SHP77 treated with DMSO at 0.1 percent for 48 hours (cell line): ENCODE measurements at regions not wholly inside any gene's neighbourhood (a gene's known extent, or its start where the extent isn't known, plus 50 kb on each side); places are given as distances from the start of the nearest gene placed in this dataset.
A peak's percentile ranks its signal among the peaks of the same experiment; 100 is the strongest.

Experiments
- DNase-seq: peaks from one replicate; lab custom pipeline; 2025; lab: John Stamatoyannopoulos, UW

- DNase-seq: no peak
These were observed 179.6 kb upstream of the MIR17HG start for GRCh38 chr13:91167706-91168385.

- DNase-seq: no peak
These were observed 179.1 kb upstream of the MIR17HG start for GRCh38 chr13:91168386-91168711.

- DNase-seq: no peak
These were observed 178.0 kb upstream of the MIR17HG start for GRCh38 chr13:91169321-91170050.

- DNase-seq: no peak
These were observed 175.3 kb upstream of the MIR17HG start for GRCh38 chr13:91172160-91172559.

DNA sequence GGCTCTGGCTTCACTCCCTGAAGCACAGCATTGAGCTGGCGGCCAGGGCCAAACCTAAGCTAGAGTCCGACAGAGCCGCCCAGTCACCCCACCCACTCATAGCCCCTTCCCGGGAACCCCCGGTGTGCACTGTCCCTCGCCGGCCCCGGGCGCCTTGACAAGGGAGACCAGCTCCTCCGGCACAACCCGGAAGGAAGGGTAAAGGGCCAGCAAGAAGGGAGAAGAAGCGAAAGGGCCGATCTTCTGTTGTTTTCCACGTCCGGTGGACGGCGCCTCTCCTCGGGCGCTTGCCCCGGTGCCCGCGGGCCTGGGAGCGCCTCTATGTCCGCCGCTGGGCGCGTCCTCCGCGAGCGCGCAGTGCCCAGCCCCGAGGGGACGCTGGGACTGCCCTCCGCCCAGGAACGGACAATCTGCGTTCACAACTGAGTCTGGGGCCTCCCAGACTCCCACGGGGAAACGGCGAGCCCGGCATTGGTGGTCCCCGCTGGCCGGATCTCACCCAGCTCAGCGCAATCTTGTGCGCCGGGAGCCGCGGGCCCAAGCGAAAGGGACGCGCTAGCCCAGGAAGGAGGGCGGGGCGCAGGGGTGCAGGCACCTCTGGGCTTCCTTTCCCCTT lies 172.5 kb upstream of the MIR17HG start:
- DNase-seq: no peak

DNA sequence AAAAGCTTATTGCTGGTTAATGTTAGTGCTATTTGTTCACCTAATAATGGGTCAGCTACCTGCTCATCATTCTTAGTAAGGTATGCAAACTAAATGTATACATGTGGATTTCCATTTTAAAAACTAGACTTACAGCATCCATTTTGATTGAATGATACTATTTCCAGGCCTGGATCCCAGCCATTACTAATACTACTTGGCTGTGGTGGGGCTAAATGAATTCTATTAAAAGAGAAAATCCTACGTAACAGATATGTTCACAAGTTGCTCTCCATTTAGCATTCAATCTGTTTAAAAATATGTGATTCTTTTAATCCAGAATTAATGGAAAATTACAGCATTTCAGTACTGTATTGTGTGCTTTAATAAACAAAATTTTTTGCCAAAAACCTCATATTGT lies 169.4 kb upstream of the MIR17HG start:
- DNase-seq: no peak

GRCh38 chr13:91181892-91182291 lies 165.6 kb upstream of the MIR17HG start:
- no peak for DNase-seq

DNA sequence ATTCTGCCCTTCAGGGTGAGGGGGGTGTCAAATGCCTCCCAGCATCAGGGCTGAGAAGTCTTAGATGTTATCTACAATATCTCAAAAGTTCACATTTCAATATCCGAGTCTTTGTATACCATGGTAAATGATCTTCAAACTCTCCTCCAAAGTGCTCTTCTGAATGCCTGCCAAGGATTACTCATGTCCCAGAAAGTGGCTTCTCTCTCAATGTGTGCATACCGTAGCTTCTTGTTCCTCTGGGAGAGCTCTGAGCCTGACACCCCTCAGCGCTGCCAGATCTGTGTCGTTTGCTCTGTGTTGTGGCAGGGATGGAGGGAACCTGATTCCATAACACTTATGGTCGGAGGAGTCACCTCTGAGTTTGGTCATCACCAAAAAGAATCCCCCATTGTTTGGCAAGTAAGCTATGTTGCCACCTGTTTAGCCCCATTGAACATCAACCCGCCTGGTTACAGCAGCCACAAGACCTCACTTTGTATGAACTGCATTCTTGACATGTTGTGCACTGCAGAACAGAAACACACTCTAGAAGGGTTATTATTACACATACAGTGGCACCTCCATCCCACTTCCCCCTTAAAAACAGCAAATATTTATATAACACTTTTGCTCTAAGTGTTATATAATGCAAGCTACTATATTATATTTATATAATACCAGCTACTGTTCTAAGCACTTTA lies 163.1 kb upstream of the MIR17HG start:
- DNase-seq: peak; percentile 54

DNA sequence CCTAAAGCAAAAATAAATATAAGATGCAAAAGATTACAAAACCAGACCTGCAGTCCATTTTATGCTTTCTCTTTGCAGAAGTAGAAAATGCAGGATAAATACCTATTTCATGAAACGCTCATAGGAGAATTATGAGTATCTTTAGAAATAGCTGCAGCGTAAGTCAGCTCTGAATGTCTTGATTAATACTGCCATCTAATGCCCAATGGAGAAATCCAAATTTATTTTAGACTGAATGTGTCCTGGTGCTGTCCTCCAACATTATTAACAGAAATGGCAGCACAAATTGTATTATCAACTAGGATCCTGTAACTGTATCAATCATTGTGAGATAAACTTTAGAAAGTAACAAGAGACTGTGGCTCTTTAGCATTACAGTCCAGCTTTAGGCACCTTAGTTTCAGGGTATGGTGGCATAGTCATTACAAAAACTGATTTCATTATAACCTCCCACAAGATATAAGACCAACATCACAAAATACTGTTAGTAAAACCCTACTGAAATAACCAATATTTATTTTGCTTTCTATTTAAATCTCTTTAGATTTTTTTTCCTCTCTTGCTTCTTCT lies 162.1 kb upstream of the MIR17HG start:
- peak; percentile 80 for DNase-seq

DNA sequence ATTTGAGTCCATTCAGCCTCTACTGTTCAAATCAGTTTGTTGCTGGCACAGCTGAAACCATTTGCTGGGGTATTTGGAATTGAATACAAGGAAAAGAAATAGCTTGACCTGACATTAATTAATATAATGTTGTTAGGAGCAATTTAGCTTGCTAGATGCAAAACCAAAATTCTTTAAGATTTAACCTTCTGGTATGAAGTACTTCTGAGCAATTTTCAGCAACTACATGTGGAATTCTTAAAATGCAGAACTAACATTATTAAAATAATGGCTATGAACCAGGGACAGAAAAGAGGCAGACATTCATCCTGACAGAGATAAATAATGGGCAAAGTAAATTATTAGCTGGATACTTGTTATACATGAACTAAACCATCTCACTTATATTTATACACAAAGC lies 160.0 kb upstream of the MIR17HG start:
- DNase-seq: no peak

GRCh38 chr13:91189506-91189905 lies 158.0 kb upstream of the MIR17HG start:
- DNase-seq: no peak

DNA sequence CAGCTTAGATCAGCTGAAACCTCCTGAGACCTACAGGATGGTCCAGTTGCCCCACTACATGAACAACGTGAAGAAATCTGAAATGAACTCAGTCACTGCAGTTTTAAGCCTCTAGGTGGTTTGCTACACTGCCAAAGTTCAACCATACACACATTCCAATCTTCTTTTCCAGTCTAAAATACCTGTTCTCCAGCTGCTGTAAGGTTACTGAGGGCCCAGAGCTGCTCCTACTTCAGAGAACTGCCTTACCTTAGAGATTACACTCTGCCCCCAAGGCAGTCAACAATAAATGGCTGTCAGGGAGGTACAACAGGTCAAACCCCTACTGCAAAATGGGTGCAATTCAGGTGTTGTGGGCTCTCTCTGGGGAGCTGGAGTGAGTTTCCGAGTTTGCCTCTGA lies 154.1 kb upstream of the MIR17HG start:
- DNase-seq: no peak

DNA sequence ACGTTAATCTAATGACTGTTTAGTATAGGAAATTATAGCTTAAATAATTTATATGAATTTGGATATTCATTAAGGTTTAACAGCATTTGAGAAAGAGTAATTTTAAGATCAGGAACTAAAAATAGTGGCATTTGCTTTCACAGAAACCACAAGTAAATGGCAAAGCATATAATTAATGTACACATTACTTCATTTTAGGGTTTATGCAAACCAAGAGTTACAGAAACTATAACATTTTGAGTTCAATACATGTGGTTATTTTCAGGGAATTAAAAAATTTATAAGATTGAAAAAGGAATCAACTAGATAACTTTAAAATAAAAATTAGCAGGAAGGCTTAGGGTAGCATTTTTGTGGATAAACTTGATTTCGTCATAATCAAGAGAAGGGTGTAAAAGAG lies 151.7 kb upstream of the MIR17HG start:
- DNase-seq: no peak

GRCh38 chr13:91196958-91197357 lies 150.5 kb upstream of the MIR17HG start:
- no peak for DNase-seq

- no peak for DNase-seq
These were observed 147.6 kb upstream of the MIR17HG start for GRCh38 chr13:91199866-91200265.

- DNase-seq: no peak
These were observed 147.0 kb upstream of the MIR17HG start for GRCh38 chr13:91200486-91200885.

DNA sequence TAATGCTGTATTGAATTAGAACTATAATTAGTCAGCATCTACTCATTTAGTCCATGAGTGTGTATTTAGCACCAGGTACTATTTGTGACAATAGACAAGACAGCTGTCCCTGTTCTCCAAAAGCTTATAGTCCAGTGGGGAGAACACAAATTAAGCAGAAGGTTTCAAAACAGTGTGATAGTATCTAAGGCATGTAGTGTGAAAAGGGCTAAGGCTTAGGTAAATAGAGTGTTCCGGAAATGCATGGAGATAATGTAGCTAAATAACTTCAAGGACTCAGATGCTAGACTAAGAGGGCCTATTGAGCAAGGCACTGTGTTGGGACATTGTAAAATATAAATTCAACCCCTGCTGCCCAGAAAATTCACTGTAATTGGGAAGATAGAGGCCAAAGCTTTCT lies 144.1 kb upstream of the MIR17HG start:
- DNase-seq: peak; percentile 56

DNA sequence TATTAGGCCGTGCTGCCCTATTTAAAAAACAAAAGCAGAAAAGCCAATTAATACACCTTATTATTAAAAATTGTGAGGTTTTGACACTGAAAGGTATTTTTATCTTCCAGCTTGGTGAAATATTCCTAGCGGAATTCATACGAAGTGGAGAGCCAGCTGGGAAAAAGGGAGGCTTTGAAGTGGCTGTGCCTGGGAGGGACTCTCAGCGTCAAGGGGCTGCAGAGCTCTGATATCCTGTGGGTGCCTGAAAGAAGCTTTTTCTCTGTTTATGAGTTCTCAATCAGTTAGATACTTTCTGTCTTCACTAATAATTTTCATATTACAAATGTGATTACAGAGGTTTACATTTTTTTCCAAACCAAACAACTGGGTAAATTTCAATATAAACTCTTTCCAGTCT lies 140.2 kb upstream of the MIR17HG start:
- DNase-seq: peak; percentile 65

DNA sequence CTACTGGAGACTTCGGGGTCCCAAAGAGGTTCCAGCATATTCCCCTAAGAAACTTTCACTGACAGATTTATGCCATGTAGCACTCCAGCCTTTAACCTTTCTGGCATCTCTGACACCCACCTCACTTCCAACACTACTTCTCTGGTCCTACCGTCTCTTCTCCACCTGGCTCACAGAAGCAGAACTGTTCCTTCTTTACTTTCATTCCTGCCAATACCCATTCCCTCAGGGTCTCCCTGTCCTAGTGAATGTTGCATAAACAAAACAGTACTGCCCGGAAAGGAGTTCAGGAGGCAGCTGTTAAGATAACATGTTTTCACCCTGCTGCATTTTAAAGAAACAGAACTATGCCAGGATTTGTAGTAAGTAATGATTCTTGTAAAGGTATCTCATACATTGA lies 136.0 kb upstream of the MIR17HG start:
- no peak for DNase-seq

DNA sequence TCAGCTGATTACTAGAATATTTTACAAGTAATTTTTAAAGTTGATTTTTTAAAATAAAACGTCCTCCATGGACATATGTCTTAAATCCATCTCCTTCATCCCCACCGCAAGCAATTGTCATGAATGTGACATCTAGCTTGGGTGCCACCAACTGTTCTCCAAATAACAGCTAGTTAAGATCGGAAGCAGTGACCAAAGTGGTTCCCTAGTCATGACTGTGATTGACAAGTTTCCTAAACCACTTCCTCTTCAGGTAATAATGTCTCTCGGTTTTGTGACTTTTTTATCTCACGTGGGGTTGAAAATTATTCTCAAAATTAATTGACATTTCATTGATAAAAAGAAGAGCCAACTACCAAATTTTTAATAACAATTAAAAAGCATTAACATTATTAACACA lies 135.3 kb upstream of the MIR17HG start:
- DNase-seq: no peak

GRCh38 chr13:91214031-91214430 lies 133.5 kb upstream of the MIR17HG start:
- DNase-seq: no peak

DNA sequence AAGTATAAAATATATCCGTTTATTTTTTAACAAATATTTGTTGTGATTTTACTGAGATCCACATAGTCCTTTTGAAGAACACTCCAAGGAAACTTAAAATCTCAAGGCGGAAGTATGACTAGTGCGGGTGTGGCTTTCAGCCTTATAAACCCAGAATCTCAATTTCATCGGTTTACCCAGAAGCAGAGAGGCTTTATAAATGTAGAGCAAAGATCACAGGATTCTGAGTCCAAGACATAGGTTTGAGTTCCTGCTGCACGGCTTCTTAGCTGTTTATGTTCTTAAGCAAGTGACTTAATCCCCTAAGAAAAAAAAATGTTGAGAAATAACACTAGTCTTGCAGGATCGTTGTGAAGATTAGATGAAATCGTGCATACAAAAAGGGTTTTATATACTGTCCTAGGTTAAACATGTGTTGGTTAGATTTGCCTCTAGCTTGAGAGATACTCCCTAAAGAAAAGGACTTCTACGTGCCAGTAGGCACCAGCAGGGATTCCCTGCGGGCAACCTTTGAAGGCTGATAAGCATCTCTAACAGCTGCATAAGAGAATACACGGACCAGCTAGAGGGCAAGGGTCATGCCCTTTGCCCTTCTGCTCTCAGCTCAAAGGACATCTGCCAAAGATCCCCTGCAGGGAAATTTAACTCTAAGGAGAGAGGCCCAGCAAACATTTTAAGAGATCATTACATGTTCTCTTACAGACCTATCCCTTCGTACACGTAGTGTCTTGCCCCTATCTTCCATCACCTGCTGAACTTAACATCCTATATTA lies 130.4 kb upstream of the MIR17HG start:
- no peak for DNase-seq
